ENCODE measurements at regions not wholly inside any gene's neighbourhood (a gene's known extent, or its start where the extent isn't known, plus 50 kb on each side); places are given as distances from the start of the nearest gene placed in this dataset.

DNA sequence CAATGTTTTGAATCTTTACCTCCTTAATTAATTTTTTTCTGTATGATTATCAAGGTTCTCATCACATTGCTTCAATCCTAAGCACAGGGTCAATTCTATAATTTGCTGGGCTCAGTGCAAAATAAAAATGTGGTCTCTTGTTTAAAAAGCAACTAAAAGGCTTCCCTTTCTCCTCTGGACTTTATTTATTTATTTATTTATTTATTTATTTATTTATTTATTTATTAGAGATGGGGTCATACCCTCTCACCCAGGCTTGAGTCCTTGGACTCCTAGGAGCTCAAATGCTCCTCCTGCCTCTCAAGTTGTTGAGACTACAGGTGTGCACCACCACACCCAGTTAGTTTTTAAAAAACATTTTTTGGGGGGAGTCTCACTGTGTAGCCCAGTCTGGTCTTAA, 710.1 kb upstream of the REG3G start:
- DNase-seq: no peak
- peaks cover 0 to 2% (median 0%) of the 10 kb centered on the region in 3 donors for H3K36me3 Mint-ChIP-seq
- no peaks in the 10 kb centered on the region for H3K4me1 Mint-ChIP-seq
- POLR2A ChIA-PET: no interaction called here
- no peaks in the 10 kb centered on the region for H3K27me3 Mint-ChIP-seq
- no peaks in the 10 kb centered on the region for H3K4me1 ChIP-seq (ENCODE audit: insufficient read depth, low read length)
- H3K27ac Mint-ChIP-seq: no peak overlapping the region
- no peak overlapping the region for H3K4me3 Mint-ChIP-seq
- peaks cover 11 to 28% (median 18%) of the 10 kb centered on the region in 5 donors for H3K9me3 Mint-ChIP-seq
- no peaks in the 10 kb centered on the region for H3K36me3 ChIP-seq (ENCODE audit: insufficient read depth, low read length)
- no peak overlapping the region for H3K4me3 ChIP-seq (ENCODE audit: low read length)
- CTCF ChIA-PET: no interaction called here
- H3K27ac ChIP-seq (ENCODE audit: low read depth, low read length): no peak overlapping the region
- H3K9me3 ChIP-seq (ENCODE audit: low read length): no peaks in the 10 kb centered on the region
- no peaks in the 10 kb centered on the region for H3K27me3 ChIP-seq (ENCODE audit: insufficient read depth, low read length, poor library complexity, severe bottlenecking)

DNA sequence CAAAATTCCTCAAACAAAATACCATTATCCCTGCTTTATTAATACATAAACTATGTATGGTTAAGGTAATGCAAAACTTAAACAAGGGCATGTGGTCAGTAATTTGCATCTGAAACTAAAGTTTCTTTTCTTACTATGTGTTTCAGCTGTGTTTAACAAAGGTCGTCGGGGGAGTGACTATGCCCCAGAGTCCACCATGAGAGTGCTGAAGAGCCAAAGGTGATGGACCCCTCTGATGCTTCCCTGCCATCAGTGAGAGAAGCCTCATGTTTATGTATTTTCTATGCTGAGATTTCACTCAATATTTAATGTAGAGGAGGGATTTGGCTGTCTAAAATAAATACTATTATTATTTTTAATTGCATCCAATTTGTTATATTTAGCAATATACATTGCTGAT, 707.2 kb upstream of the REG3G start:
- no peak for DNase-seq
- Mint-ChIP-seq H3K27ac (no peak overlapping the region), H3K9me3 (peaks cover 10 to 27% (median 14%) of the 10 kb centered on the region in 5 donors), H3K36me3 (peaks cover 0 to 2% (median 0%) of the 10 kb centered on the region in 3 donors), H3K4me1 (no peaks in the 10 kb centered on the region), H3K4me3 (no peak overlapping the region), H3K27me3 (no peaks in the 10 kb centered on the region)
- H3K36me3 ChIP-seq (ENCODE audit: insufficient read depth, low read length): no peaks in the 10 kb centered on the region
- H3K4me1 ChIP-seq (ENCODE audit: insufficient read depth, low read length): no peaks in the 10 kb centered on the region
- no peaks in the 10 kb centered on the region for H3K9me3 ChIP-seq (ENCODE audit: low read length)
- H3K4me3 ChIP-seq (ENCODE audit: low read length): no peak overlapping the region
- ChIA-PET POLR2A (no interaction called here), CTCF (no interaction called here)
- no peak overlapping the region for H3K27ac ChIP-seq (ENCODE audit: low read depth, low read length)
- no peaks in the 10 kb centered on the region for H3K27me3 ChIP-seq (ENCODE audit: insufficient read depth, low read length, poor library complexity, severe bottlenecking)

DNA sequence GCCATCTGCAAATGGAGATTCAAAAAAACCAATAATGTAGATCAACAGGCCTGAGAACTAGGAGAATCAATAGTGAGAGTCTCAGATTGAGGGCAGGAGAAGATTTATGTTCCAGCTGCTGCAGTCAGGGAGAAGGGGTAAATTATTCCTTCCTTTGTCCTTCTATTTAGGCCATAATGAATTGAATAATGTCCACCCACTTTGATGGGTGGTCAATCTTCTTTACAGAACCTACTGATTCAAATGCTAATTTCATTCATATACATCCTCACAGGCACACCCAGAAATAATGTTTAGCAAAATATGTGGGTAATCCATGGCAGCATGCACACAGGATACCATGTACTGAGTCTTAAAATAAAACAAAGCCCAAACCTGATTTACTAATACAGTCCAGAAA, 695.3 kb upstream of the REG3G start:
- H3K4me3 Mint-ChIP-seq: no peak overlapping the region

DNA sequence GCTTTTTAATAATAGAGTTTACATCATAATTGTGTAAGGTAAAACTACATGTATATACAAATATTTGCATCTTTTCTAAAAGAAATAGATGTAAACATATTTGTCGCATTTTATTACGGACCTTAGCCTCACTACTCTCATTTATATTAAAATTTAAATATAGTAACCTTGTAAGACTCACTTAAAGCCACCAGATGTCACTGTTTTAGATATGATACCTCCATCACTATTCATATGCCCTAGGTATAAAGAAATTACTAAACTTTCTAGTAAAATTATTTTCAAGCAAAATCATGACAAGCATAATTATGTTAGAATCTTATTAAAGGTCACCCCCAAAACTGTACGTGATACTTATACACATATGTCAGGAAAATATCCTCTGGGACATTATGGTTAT, 674.3 kb upstream of the REG3G start:
- Mint-ChIP-seq H3K9me3 (peaks cover 5 to 42% (median 18%) of the 10 kb centered on the region in 5 donors), H3K27me3 (no peaks in the 10 kb centered on the region), H3K4me3 (no peak overlapping the region), H3K36me3 (no peaks in the 10 kb centered on the region), H3K4me1 (no peaks in the 10 kb centered on the region), H3K27ac (no peak overlapping the region)
- Histone ChIP-seq H3K27ac (ENCODE audit: low read depth, low read length) (no peak overlapping the region), H3K27me3 (ENCODE audit: insufficient read depth, low read length, poor library complexity, severe bottlenecking) (no peaks in the 10 kb centered on the region), H3K4me1 (ENCODE audit: insufficient read depth, low read length) (no peaks in the 10 kb centered on the region), H3K9me3 (ENCODE audit: low read length) (no peaks in the 10 kb centered on the region), H3K4me3 (ENCODE audit: low read length) (no peak overlapping the region), H3K36me3 (ENCODE audit: insufficient read depth, low read length) (no peaks in the 10 kb centered on the region)
- ChIA-PET POLR2A (no interaction called here), CTCF (no interaction called here)
- no peak for DNase-seq

More for the DNA sequence above, 695.3 kb upstream of the REG3G start:
- Mint-ChIP-seq H3K36me3 (no peaks in the 10 kb centered on the region), H3K4me1 (no peaks in the 10 kb centered on the region), H3K27me3 (no peaks in the 10 kb centered on the region), H3K9me3 (peaks cover 4 to 32% (median 12%) of the 10 kb centered on the region in 5 donors), H3K27ac (no peak overlapping the region)
- Histone ChIP-seq H3K27me3 (ENCODE audit: insufficient read depth, low read length, poor library complexity, severe bottlenecking) (no peaks in the 10 kb centered on the region), H3K36me3 (ENCODE audit: insufficient read depth, low read length) (no peaks in the 10 kb centered on the region), H3K9me3 (ENCODE audit: low read length) (no peaks in the 10 kb centered on the region), H3K4me1 (ENCODE audit: insufficient read depth, low read length) (no peaks in the 10 kb centered on the region), H3K4me3 (ENCODE audit: low read length) (no peak overlapping the region), H3K27ac (ENCODE audit: low read depth, low read length) (no peak overlapping the region)
- ChIA-PET CTCF (no interaction called here), POLR2A (no interaction called here)
- DNase-seq: no peak

DNA sequence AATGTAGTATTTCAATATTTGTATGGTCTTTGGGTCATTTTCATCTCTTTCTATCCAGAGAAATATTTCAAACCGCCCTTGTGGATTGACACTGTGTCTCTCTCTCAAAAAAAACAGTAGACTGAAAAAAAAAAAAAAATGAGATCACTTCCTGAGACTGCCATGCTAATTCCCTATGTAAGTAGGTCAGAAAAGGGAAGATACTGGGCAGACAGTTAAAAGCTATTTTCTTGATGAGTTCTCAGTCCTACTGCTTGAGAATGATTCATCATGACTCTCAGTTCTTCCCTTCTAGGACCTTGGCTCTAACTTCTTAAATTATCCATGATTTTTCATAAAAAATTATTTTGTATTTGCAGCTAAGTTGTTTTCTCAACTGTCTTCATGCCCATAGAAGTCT, 672.3 kb upstream of the REG3G start:
- H3K4me1 Mint-ChIP-seq: no peaks in the 10 kb centered on the region
- no peaks in the 10 kb centered on the region for H3K36me3 ChIP-seq (ENCODE audit: insufficient read depth, low read length)
- H3K36me3 Mint-ChIP-seq: no peaks in the 10 kb centered on the region
- H3K9me3 ChIP-seq (ENCODE audit: low read length): no peaks in the 10 kb centered on the region
- no peak overlapping the region for H3K4me3 Mint-ChIP-seq
- ChIA-PET CTCF (no interaction called here), POLR2A (no interaction called here)
- H3K27ac Mint-ChIP-seq: no peak overlapping the region
- H3K4me3 ChIP-seq (ENCODE audit: low read length): no peak overlapping the region
- no peaks in the 10 kb centered on the region for H3K27me3 Mint-ChIP-seq
- no peak overlapping the region for H3K27ac ChIP-seq (ENCODE audit: low read depth, low read length)
- peaks cover 4 to 46% (median 23%) of the 10 kb centered on the region in 5 donors for H3K9me3 Mint-ChIP-seq
- H3K27me3 ChIP-seq (ENCODE audit: insufficient read depth, low read length, poor library complexity, severe bottlenecking): no peaks in the 10 kb centered on the region
- no peaks in the 10 kb centered on the region for H3K4me1 ChIP-seq (ENCODE audit: insufficient read depth, low read length)
- DNase-seq: no peak

DNA sequence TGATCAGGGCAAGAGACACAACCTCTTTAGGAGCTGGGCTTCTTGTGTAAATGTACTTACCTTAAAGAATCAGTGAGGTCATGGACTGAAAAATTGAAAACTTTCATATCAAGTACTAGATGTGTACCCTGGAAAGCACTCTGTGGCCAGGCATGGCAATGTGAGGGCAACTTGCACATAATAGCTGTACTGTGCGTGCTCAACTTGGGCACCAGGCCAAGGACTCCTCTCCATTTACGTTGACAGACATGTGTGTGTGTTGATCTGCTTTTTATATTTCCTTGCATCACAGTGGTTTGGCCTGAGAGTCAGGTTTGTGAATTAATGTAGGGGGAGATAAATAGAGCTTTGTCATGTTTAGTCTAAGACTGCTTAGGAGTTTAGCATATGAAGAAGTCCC, 669.5 kb upstream of the REG3G start:
- no peak overlapping the region for H3K27ac ChIP-seq (ENCODE audit: low read depth, low read length)
- POLR2A ChIA-PET: no interaction called here
- no peaks in the 10 kb centered on the region for H3K9me3 ChIP-seq (ENCODE audit: low read length)
- CTCF ChIA-PET: no interaction called here
- no peaks in the 10 kb centered on the region for H3K27me3 Mint-ChIP-seq
- no peak overlapping the region for H3K4me3 ChIP-seq (ENCODE audit: low read length)
- H3K9me3 Mint-ChIP-seq: peaks cover 7 to 38% (median 24%) of the 10 kb centered on the region in 5 donors
- no peaks in the 10 kb centered on the region for H3K36me3 ChIP-seq (ENCODE audit: insufficient read depth, low read length)
- no peak overlapping the region for H3K4me3 Mint-ChIP-seq
- no peaks in the 10 kb centered on the region for H3K4me1 Mint-ChIP-seq
- no peaks in the 10 kb centered on the region for H3K4me1 ChIP-seq (ENCODE audit: insufficient read depth, low read length)
- no peak for DNase-seq
- H3K36me3 Mint-ChIP-seq: no peaks in the 10 kb centered on the region
- no peaks in the 10 kb centered on the region for H3K27me3 ChIP-seq (ENCODE audit: insufficient read depth, low read length, poor library complexity, severe bottlenecking)
- H3K27ac Mint-ChIP-seq: no peak overlapping the region

DNA sequence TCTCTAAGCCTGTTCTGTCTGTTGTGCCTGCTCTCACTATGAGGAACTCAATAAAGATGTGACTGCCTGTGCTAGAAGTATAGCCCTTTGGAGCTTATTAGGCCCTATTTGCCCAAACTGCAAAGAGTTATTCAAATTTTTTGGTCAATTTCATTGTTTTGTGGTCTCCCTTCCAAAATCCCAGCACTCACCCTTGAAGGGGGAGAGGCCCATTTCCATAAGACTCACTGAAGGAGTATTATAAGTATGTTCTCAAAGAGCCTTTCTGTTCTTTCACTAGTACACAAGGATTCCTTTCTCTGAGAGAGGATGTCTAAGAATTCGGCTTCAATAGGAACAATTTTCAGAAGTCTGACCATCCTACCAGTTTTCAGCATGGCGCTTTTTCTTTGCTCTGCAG, 641.9 kb upstream of the REG3G start:
- ChIA-PET POLR2A (no interaction called here), CTCF (no interaction called here)
- no peaks in the 10 kb centered on the region for H3K27me3 Mint-ChIP-seq
- no peaks in the 10 kb centered on the region for H3K4me1 ChIP-seq (ENCODE audit: insufficient read depth, low read length)
- no peak for DNase-seq
- H3K36me3 Mint-ChIP-seq: no peaks in the 10 kb centered on the region
- no peaks in the 10 kb centered on the region for H3K9me3 ChIP-seq (ENCODE audit: low read length)
- no peak overlapping the region for H3K27ac Mint-ChIP-seq
- no peak overlapping the region for H3K4me3 Mint-ChIP-seq
- no peak overlapping the region for H3K27ac ChIP-seq (ENCODE audit: low read depth, low read length)
- H3K27me3 ChIP-seq (ENCODE audit: insufficient read depth, low read length, poor library complexity, severe bottlenecking): no peaks in the 10 kb centered on the region
- no peaks in the 10 kb centered on the region for H3K4me1 Mint-ChIP-seq
- peaks cover 4 to 30% (median 11%) of the 10 kb centered on the region in 5 donors for H3K9me3 Mint-ChIP-seq
- H3K36me3 ChIP-seq (ENCODE audit: insufficient read depth, low read length): no peaks in the 10 kb centered on the region
- H3K4me3 ChIP-seq (ENCODE audit: low read length): no peak overlapping the region

DNA sequence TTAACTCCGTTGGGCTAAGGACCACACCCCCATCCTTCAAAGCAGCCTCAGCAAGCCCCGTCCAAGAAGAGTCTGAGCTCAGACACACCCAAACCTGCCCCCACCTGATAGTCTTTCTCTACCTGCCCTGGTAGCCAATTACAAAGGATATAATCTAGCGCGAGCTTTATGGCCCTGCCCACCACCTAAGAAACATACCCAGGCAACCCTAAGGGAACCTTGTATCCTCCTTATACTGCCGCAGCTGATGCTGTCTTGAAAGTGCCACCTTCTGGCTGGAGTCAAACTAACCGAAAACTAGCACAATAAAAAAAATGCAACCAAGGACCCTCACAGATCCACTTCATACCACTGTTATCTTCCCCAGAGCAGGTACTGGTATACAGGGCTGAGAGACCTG, 628.3 kb upstream of the REG3G start:
- Mint-ChIP-seq H3K9me3 (peaks cover 20 to 47% (median 26%) of the 10 kb centered on the region in 5 donors), H3K4me3 (no peak overlapping the region), H3K27me3 (no peaks in the 10 kb centered on the region), H3K36me3 (peaks cover 0 to 2% (median 0%) of the 10 kb centered on the region in 3 donors), H3K27ac (no peak overlapping the region), H3K4me1 (no peaks in the 10 kb centered on the region)
- Histone ChIP-seq H3K36me3 (ENCODE audit: insufficient read depth, low read length) (no peaks in the 10 kb centered on the region), H3K9me3 (ENCODE audit: low read length) (no peaks in the 10 kb centered on the region), H3K27ac (ENCODE audit: low read depth, low read length) (no peak overlapping the region), H3K27me3 (ENCODE audit: insufficient read depth, low read length, poor library complexity, severe bottlenecking) (no peaks in the 10 kb centered on the region), H3K4me3 (ENCODE audit: low read length) (no peak overlapping the region), H3K4me1 (ENCODE audit: insufficient read depth, low read length) (no peaks in the 10 kb centered on the region)
- no peak for DNase-seq
- ChIA-PET CTCF (no interaction called here), POLR2A (no interaction called here)
